Superior temporal gyrus (tissue), 1 donor: ENCODE measurements at regions not wholly inside any gene's neighbourhood (a gene's known extent, or its start where the extent isn't known, plus 50 kb on each side); places are given as distances from the start of the nearest gene placed in this dataset.
A peak's percentile ranks its signal among the peaks of the same experiment; 100 is the strongest.
"Not testable (repeated sequence)": the region's sequence is repeated elsewhere in the genome, so short reads cannot be mapped to it uniquely, and the experiment has no call there.

Experiments
- DNase-seq: peaks from one replicate; pipeline ENCODE4 v3.0.0-alpha.2; 2016; ENCODE audit errors: extremely low spot score

GRCh38 chr1:102529446-102529845 is 532.7 kb upstream of the OLFM3 start:
- DNase-seq: no peak

GRCh38 chr1:102500758-102501157 is 504.0 kb upstream of the OLFM3 start:
- DNase-seq: no peak

- no peak for DNase-seq
Observed at GRCh38 chr1:102498929-102499328, 502.2 kb upstream of the OLFM3 start.

GRCh38 chr1:102497810-102498209 is 501.1 kb upstream of the OLFM3 start:
- not testable (repeated sequence) for DNase-seq

- no peak for DNase-seq
Observed at GRCh38 chr1:102472520-102472919, 475.8 kb upstream of the OLFM3 start.

- no peak for DNase-seq
Observed at GRCh38 chr1:102470767-102471166, 474.0 kb upstream of the OLFM3 start.

- DNase-seq: no peak
Observed at GRCh38 chr1:102466487-102466886, 469.8 kb upstream of the OLFM3 start.

- DNase-seq: no peak
Observed at GRCh38 chr1:102463328-102463727, 466.6 kb upstream of the OLFM3 start.

GRCh38 chr1:102442317-102442716 is 445.6 kb upstream of the OLFM3 start:
- not testable (repeated sequence) for DNase-seq

- DNase-seq: no peak
Observed at GRCh38 chr1:102435483-102435882, 438.8 kb upstream of the OLFM3 start.

GRCh38 chr1:102434421-102434820 is 437.7 kb upstream of the OLFM3 start:
- DNase-seq: peak; percentile 66

- DNase-seq: no peak
Observed at GRCh38 chr1:102431253-102431652, 434.5 kb upstream of the OLFM3 start.

- DNase-seq: no peak
Observed at GRCh38 chr1:102420034-102420433, 423.3 kb upstream of the OLFM3 start.
